HCT116 (cell line): ENCODE measurements at regions not wholly inside any gene's neighbourhood (a gene's known extent, or its start where the extent isn't known, plus 50 kb on each side); places are given as distances from the start of the nearest gene placed in this dataset.

Experiments used
- ATAC-seq: fragments of 200-7000 bp; cut with Tn5 transposase; 2 replicates; pipeline ENCODE4 v1.9.1; 2020; ENCODE audit warnings: mild to moderate bottlenecking, moderate library complexity
- BruUV-seq: library from RNA; stranded (reverse); fragments of 400-500 nt; replicated peaks from 2 replicates; lab custom pipeline; 2021; lab: Mats Ljungman, UMichigan
- CTCF ChIA-PET: fragments of 300-600 bp; sonication (Branson Sonifier 250); formaldehyde crosslinking; loops from one replicate; lab custom pipeline; 2021; ENCODE audit warnings: antibody characterized with exemption; lab: Charles Lee
- POLR2A ChIA-PET: fragments of 300-600, 350-600 bp; sonication (Branson Sonifier 250); formaldehyde crosslinking; loops from one replicate; lab custom pipeline; 2021; ENCODE audit warnings: antibody characterized with exemption; lab: Charles Lee
- RAD21 ChIA-PET, 2 experiments: fragments of 300-600 bp; sonication (Branson Sonifier 250); formaldehyde crosslinking; loops; one replicate each; lab custom pipeline; 2023; ENCODE audit warnings: low total read pairs in 2 of 2; ENCODE audit not compliant: uncharacterized antibody in 2 of 2, unreplicated experiment in 2 of 2, low non-redundant PET in 1 of 2; lab: Charles Lee
- DNase-seq: peaks from one replicate; pipeline ENCODE4 v3.0.0-alpha.2; 2010; ENCODE audit warnings: low read depth, low spot score
- H2AFZ ChIP-seq: fragments of 200-600 bp; shearing (Covaris generic), sonication (generic); 2 replicates; pipeline ENCODE4 v1.6.1; 2017; ENCODE audit warnings: low read depth, mixed run types, mixed read lengths, antibody characterized with exemption, low read length; ENCODE audit not compliant: poor library complexity, severe bottlenecking
- H3K27ac ChIP-seq: 2 replicates; pipeline ENCODE4 v1.5.1; 2012; ENCODE audit warnings: low read depth, low read length
- H3K27me3 ChIP-seq: fragments of 200-600 bp; sonication (generic); 2 replicates; pipeline ENCODE4 v1.6.1; 2016; ENCODE audit warnings: mixed run types, low read length, mixed read lengths; ENCODE audit not compliant: insufficient read depth
- H3K36me3 ChIP-seq, 2 experiments: fragments of 200-500 bp in 1 of 2; fragments of 200-600 bp in 1 of 2; sonication (Bioruptor generic) in 1 of 2; sonication (generic) in 1 of 2; 2 replicates each; pipeline versions ENCODE4 v1.5.1 to v1.6.1; 2014 to 2016; ENCODE audit warnings: low read length in 2 of 2, inconsistent platforms in 1 of 2, mixed read lengths in 1 of 2, mixed run types in 1 of 2; ENCODE audit not compliant: insufficient read depth in 2 of 2, control insufficient read depth in 1 of 2
- H3K4me1 ChIP-seq, 2 experiments: fragments of 200-600 bp in 1 of 2; sonication (generic) in 1 of 2; 2 replicates each; pipeline versions ENCODE4 v1.5.1 to v1.6.1; 2012 to 2017; ENCODE audit warnings: low read length in 2 of 2, inconsistent platforms in 1 of 2, mild to moderate bottlenecking in 1 of 2, mixed read lengths in 1 of 2, mixed run types in 1 of 2, moderate library complexity in 1 of 2; ENCODE audit not compliant: insufficient read depth in 2 of 2, control insufficient read depth in 1 of 2
- H3K4me2 ChIP-seq: fragments of 200-600 bp; sonication (generic); 2 replicates; pipeline ENCODE4 v1.6.1; 2017; ENCODE audit warnings: mixed run types, low read length, mixed read lengths
- H3K4me3 ChIP-seq, 2 experiments: fragments of 200-600 bp in 1 of 2; sonication (generic) in 1 of 2; replicated peaks in 1 of 2; 2 replicates each; pipeline ENCODE4 v1.5.1; 2011 to 2016; ENCODE audit warnings: low read length in 2 of 2, control low read depth in 1 of 2, low read depth in 1 of 2, mild to moderate bottlenecking in 1 of 2, mixed read lengths in 1 of 2, mixed run types in 1 of 2
- H3K79me2 ChIP-seq: fragments of 200-600 bp; sonication (generic); 2 replicates; pipeline ENCODE4 v1.6.1; 2017; ENCODE audit warnings: mild to moderate bottlenecking, mixed run types, low read length, moderate library complexity, mixed read lengths; ENCODE audit not compliant: insufficient read depth
- H3K9ac ChIP-seq: fragments of 200-600 bp; sonication (generic); 2 replicates; pipeline ENCODE4 v1.6.1; 2016; ENCODE audit warnings: low read length, mixed read lengths
- H3K9me2 ChIP-seq: fragments of 200-600 bp; sonication (generic), shearing (Covaris generic); 2 replicates; pipeline ENCODE4 v1.6.1; 2017; ENCODE audit warnings: mixed run types, mild to moderate bottlenecking, moderate library complexity; ENCODE audit not compliant: insufficient read depth
- H3K9me3 ChIP-seq, 2 experiments: fragments of 200-500 bp in 1 of 2; fragments of 200-600 bp in 1 of 2; sonication (Bioruptor generic) in 1 of 2; sonication (generic) in 1 of 2; 2 replicates each; pipeline ENCODE4 v1.6.1; 2014 to 2017; ENCODE audit warnings: low read length in 2 of 2, mixed read lengths in 2 of 2, inconsistent platforms in 1 of 2, low read depth in 1 of 2, mild to moderate bottlenecking in 1 of 2, mixed run types in 1 of 2, moderate library complexity in 1 of 2; ENCODE audit not compliant: control insufficient read depth in 1 of 2, insufficient read depth in 1 of 2
- H4K20me1 ChIP-seq: fragments of 200-600 bp; sonication (generic), shearing (Covaris generic); 2 replicates; pipeline ENCODE4 v1.6.1; 2017; ENCODE audit warnings: mixed run types, mild to moderate bottlenecking, moderate library complexity; ENCODE audit not compliant: insufficient read depth
- EGR1 ChIP-seq: IDR thresholded peaks from 2 replicates; pipeline ENCODE4 v1.6.1; 2012; ENCODE audit warnings: low read depth
- ELF1 ChIP-seq: IDR thresholded peaks from 2 replicates; pipeline ENCODE4 v1.6.1; 2012; ENCODE audit warnings: low read depth, borderline replicate concordance
- EZH2phosphoT487 ChIP-seq: fragments of 200-600 bp; IDR thresholded peaks from 2 replicates; pipeline ENCODE4 v1.6.1; 2018; ENCODE audit warnings: antibody characterized with exemption, borderline replicate concordance
- POLR2A ChIP-seq: IDR thresholded peaks from 2 replicates; pipeline ENCODE4 v1.7.0; 2011; ENCODE audit warnings: borderline replicate concordance; ENCODE audit not compliant: insufficient read depth, insufficient read length; ENCODE audit errors: extremely low read depth
- POLR2AphosphoS5 ChIP-seq: IDR thresholded peaks from 2 replicates; pipeline ENCODE4 v1.6.1; 2011; ENCODE audit warnings: mild to moderate bottlenecking, low read depth, low read length, moderate library complexity
- SIN3A ChIP-seq: IDR thresholded peaks from 2 replicates; pipeline ENCODE4 v1.6.1; 2012; ENCODE audit warnings: low read depth
- SP1 ChIP-seq: IDR thresholded peaks from 2 replicates; pipeline ENCODE4 v1.6.1; 2012; ENCODE audit warnings: low read depth
- SRF ChIP-seq: IDR thresholded peaks from 2 replicates; pipeline ENCODE4 v1.6.1; 2012; ENCODE audit warnings: low read depth
- TCF7L2 ChIP-seq: IDR thresholded peaks from 2 replicates; pipeline ENCODE4 v1.7.0; 2011; ENCODE audit warnings: borderline replicate concordance, inconsistent platforms; ENCODE audit not compliant: insufficient read depth, insufficient read length; ENCODE audit errors: extremely low read depth
- ZBTB33 ChIP-seq: IDR thresholded peaks from 2 replicates; pipeline ENCODE4 v1.6.1; 2011; ENCODE audit warnings: mild to moderate bottlenecking, low read length, moderate library complexity; ENCODE audit not compliant: insufficient replicate concordance; ENCODE audit errors: extremely low read depth
- ZFX ChIP-seq: fragments of 450-650 bp; IDR thresholded peaks from 2 replicates; pipeline ENCODE4 v1.6.1; 2017
- intact Hi-C: fragments of 100-400 bp; cut with micrococcal nuclease; formaldehyde crosslinking; loops from 2 replicates; pipeline ENCODE4 v1.10.0; 2022

- H2AFZ ChIP-seq: peak overlapping the region; percentile 22
- H3K9me3 ChIP-seq: no peaks in the 10 kb centered on the region
- ATAC-seq (no peak), DNase-seq (no peak)
- H3K4me3 ChIP-seq: no peak overlapping the region
- intact Hi-C loops: no loop called here
- H3K36me3 ChIP-seq: no peaks in the 10 kb centered on the region
- H3K4me1 ChIP-seq: peaks cover 2 to 4% of the 10 kb centered on the region in 2 experiments; a peak in 1 of 4 replicates
- no peaks in the 10 kb centered on the region for H3K27me3 ChIP-seq
- POLR2A ChIA-PET: no interaction called here
- no peak overlapping the region for H3K27ac ChIP-seq
- CTCF ChIA-PET: no interaction called here
- BruUV-seq: no TSS peak
- no peak for TF ChIP-seq SP1
- TF ChIP-seq SRF: no peak
- TF ChIP-seq ZFX: no peak
- TF ChIP-seq SIN3A: no peak
- no peak for TF ChIP-seq POLR2A
- no peak for TF ChIP-seq ZBTB33
- no peak for TF ChIP-seq POLR2AphosphoS5
- TF ChIP-seq EGR1: no peak
- TF ChIP-seq EZH2phosphoT487: no peak
- TF ChIP-seq TCF7L2: no peak
- TF ChIP-seq ELF1: no peak
- H3K9ac ChIP-seq: no peak overlapping the region
- RAD21 ChIA-PET: no interaction called here
- H3K79me2 ChIP-seq: no peaks in the 10 kb centered on the region
- H3K9me2 ChIP-seq: no peaks in the 10 kb centered on the region
- no peak overlapping the region for H3K4me2 ChIP-seq
- H4K20me1 ChIP-seq: no peaks in the 10 kb centered on the region
These were observed 236.8 kb upstream of the MAN1A1 start for GRCh38 chr6:119586250-119586882.
